Pancreas (tissue), 10 donors: ENCODE measurements at regions not wholly inside any gene's neighbourhood (a gene's known extent, or its start where the extent isn't known, plus 50 kb on each side); places are given as distances from the start of the nearest gene placed in this dataset.
"Not testable (repeated sequence)": the region's sequence is repeated elsewhere in the genome, so short reads cannot be mapped to it uniquely, and the experiment has no call there.

Source experiments
- ATAC-seq, 4 donors: fragments of 200-7000 bp; cut with Tn5 transposase; one replicate each; pipeline versions ENCODE4 v1.8.0 to v1.9.1; 2020; ENCODE audit warnings: mild to moderate bottlenecking in 4 of 4, moderate library complexity in 4 of 4
- DNase-seq, 6 donors: peaks; one replicate each; pipeline ENCODE4 v3.0.0-alpha.2; 2020
- FAIRE-seq: peaks from 2 replicates; lab custom pipeline; 2012; peaks lifted over from hg19 to GRCh38; lab: Jason Lieb, UNC
- H3K27ac ChIP-seq, 4 donors: fragments of 200-600 bp; sonication (generic); 1 replicate in 3 of 4; 2 replicates in 1 of 4; pipeline versions ENCODE4 v1.5.0 to v1.8.0; 2020
- H3K27me3 ChIP-seq, 4 donors: fragments of 200-600 bp; one replicate each; pipeline ENCODE4 v1.8.0; 2021
- H3K36me3 ChIP-seq, 3 donors: fragments of 200-600 bp; sonication (generic) in 1 of 3; one replicate each; pipeline versions ENCODE4 v1.5.0 to v1.8.0; 2020 to 2021
- H3K4me1 ChIP-seq, 3 donors: fragments of 200-600 bp; one replicate each; pipeline ENCODE4 v1.8.0; 2021
- H3K4me3 ChIP-seq, 4 donors: fragments of 200-600 bp; sonication (generic) in 2 of 4; one replicate each; pipeline versions ENCODE4 v1.5.0 to v1.8.0; 2020 to 2021
- H3K9me3 ChIP-seq, 4 donors: fragments of 200-600 bp; one replicate each; pipeline ENCODE4 v1.8.0; 2021
- CTCF ChIP-seq, 4 donors: fragments of 200-600 bp; sonication (generic) in 3 of 4; IDR thresholded peaks; one replicate each; pipeline versions ENCODE4 v1.5.0 to v1.8.0; 2021; ENCODE audit warnings: antibody characterized with exemption in 4 of 4
- WGBS, 2 donors: extraction: QIAGEN DNeasy Blood & Tissue Kit; methylation state at CpG; one replicate each; pipeline ENCODE4 v1.1.7; 2013; 5-methylcytosine and 5-hydroxymethylcytosine counted together
- intact Hi-C, 3 donors: fragments of 100-400 bp; cut with DNase I; formaldehyde crosslinking; loops; one replicate each; pipeline versions ENCODE4 v1.11.1 to v1.14.2; 2022
- donor health status: healthy with polysubstance abuse.
- donor health status: DM: no; HTN: no; CAD: no; lungs with moderate emphysema.
- donor health status: DM: no; HTN: no; CAD: no.
- donor health status: control.
- donor health status: control.
- donor health status: Bipolar disorder and iron deficiency.
- donor health status: DM: yes; HTN: yes; CAD: no.
- donor health status: DM: no; HTN: no; CAD: no.
- donor health status: DM: no; HTN: no; CAD: no.
- donor health status: DM: yes; HTN: yes; CAD: no.

- no peaks in the 10 kb centered on the region for H3K27me3 ChIP-seq
- ATAC-seq (no peak), FAIRE-seq (no peak), DNase-seq (no peak)
- intact Hi-C loops = no loop called here
- no peaks in the 10 kb centered on the region for H3K4me1 ChIP-seq
- no peak overlapping the region for H3K27ac ChIP-seq
- no peak for TF ChIP-seq CTCF (IDR thresholded peaks at IDR 0.05)
- no peak overlapping the region for H3K4me3 ChIP-seq
- 27 to 34% methylated on average over 1 of the region's 1 CpG for WGBS, 2 donors
- H3K36me3 ChIP-seq = no peaks in the 10 kb centered on the region
- no peaks in the 10 kb centered on the region for H3K9me3 ChIP-seq
Measured at GRCh38 chr1:187577610-187578009, 748.9 kb downstream of the PLA2G4A start.

GRCh38 chr1:187588917-187589316, 760.2 kb downstream of the PLA2G4A start:
- intact Hi-C loops = no loop called here
- DNase-seq (no peak), FAIRE-seq (no peak), ATAC-seq (no peak)
- H3K36me3 ChIP-seq = no peaks in the 10 kb centered on the region
- no peaks in the 10 kb centered on the region for H3K4me1 ChIP-seq
- H3K27me3 ChIP-seq = no peaks in the 10 kb centered on the region
- no peak overlapping the region for H3K4me3 ChIP-seq
- 76 to 88% methylated on average over 3 of the region's 3 CpGs for WGBS, 2 donors
- no peak overlapping the region for H3K27ac ChIP-seq
- no peaks in the 10 kb centered on the region for H3K9me3 ChIP-seq
- TF ChIP-seq CTCF (IDR thresholded peaks at IDR 0.05) = no peak

- Histone ChIP-seq H3K9me3 (no peaks in the 10 kb centered on the region), H3K4me3 (no peak overlapping the region), H3K27ac (no peak overlapping the region), H3K4me1 (no peaks in the 10 kb centered on the region), H3K27me3 (no peaks in the 10 kb centered on the region), H3K36me3 (no peaks in the 10 kb centered on the region)
- no peak for ATAC-seq
- no peak for FAIRE-seq
- intact Hi-C loops = no loop called here
- TF ChIP-seq CTCF (IDR thresholded peaks at IDR 0.05) = no peak
- no peak for DNase-seq
Measured at GRCh38 chr1:187605736-187606135, 777.0 kb downstream of the PLA2G4A start.

GRCh38 chr1:187615853-187616735, 787.3 kb downstream of the PLA2G4A start:
- 93 to 95% methylated on average over 45 to 55 of the region's 55 CpGs for WGBS, 2 donors
- intact Hi-C loops, ATAC-seq, H3K9me3 ChIP-seq, FAIRE-seq, H3K4me3 ChIP-seq, H3K27me3 ChIP-seq, H3K4me1 ChIP-seq, H3K36me3 ChIP-seq, H3K27ac ChIP-seq: not testable (repeated sequence)
- DNase-seq = peak in 1 of 6 donors; percentile 60

- H3K9me3 ChIP-seq, H3K36me3 ChIP-seq, ATAC-seq, H3K4me1 ChIP-seq, H3K4me3 ChIP-seq, H3K27me3 ChIP-seq, intact Hi-C loops, FAIRE-seq, H3K27ac ChIP-seq: not testable (repeated sequence)
- 85 to 86% methylated on average over 18 to 21 of the region's 21 CpGs for WGBS, 2 donors
- peak in 1 of 6 donors; percentile 57 for DNase-seq
Measured at GRCh38 chr1:187616830-187617229, 788.1 kb downstream of the PLA2G4A start.

- Histone ChIP-seq H3K27ac (no peak overlapping the region), H3K4me3 (no peak overlapping the region), H3K36me3 (no peaks in the 10 kb centered on the region), H3K27me3 (no peaks in the 10 kb centered on the region), H3K9me3 (no peaks in the 10 kb centered on the region), H3K4me1 (no peaks in the 10 kb centered on the region)
- intact Hi-C loops = no loop called here
- no peak for FAIRE-seq
- WGBS, 2 donors = 76 to 83% methylated on average over 3 of the region's 3 CpGs
- ATAC-seq = no peak
- no peak for DNase-seq
- no peak for TF ChIP-seq CTCF (IDR thresholded peaks at IDR 0.05)
Measured at GRCh38 chr1:187617776-187618175, 789.0 kb downstream of the PLA2G4A start.
